Right lobe of liver (tissue), 6 donors: ENCODE measurements at regions not wholly inside any gene's neighbourhood (a gene's known extent, or its start where the extent isn't known, plus 50 kb on each side); places are given as distances from the start of the nearest gene placed in this dataset.

Experiments
- ATAC-seq, 4 donors: fragments of 200-7000 bp; cut with Tn5 transposase; one replicate each; pipeline ENCODE4 v1.9.1; 2020; ENCODE audit warnings: mild to moderate bottlenecking in 4 of 4, moderate library complexity in 4 of 4
- DNase-seq, 3 donors: peaks; one replicate each; pipeline ENCODE4 v3.0.0-alpha.2; 2020
- H3K27ac ChIP-seq, 3 donors: fragments of 200-600 bp; one replicate each; pipeline ENCODE4 v1.8.0; 2022
- H3K27me3 ChIP-seq, 2 donors: fragments of 200-600 bp; one replicate each; pipeline ENCODE4 v1.8.0; 2022
- H3K36me3 ChIP-seq, 4 donors: fragments of 200-600 bp; sonication (generic) in 1 of 4; one replicate each; pipeline versions ENCODE4 v1.5.1 to v1.8.0; 2017 to 2022; ENCODE audit warnings: control low read depth in 1 of 4
- H3K4me1 ChIP-seq, 4 donors: fragments of 200-600 bp; sonication (generic) in 1 of 4; one replicate each; pipeline versions ENCODE4 v1.5.1 to v1.8.0; 2017 to 2022; ENCODE audit warnings: control low read depth in 1 of 4
- H3K4me3 ChIP-seq, 3 donors: fragments of 200-600 bp; one replicate each; pipeline ENCODE4 v1.8.0; 2022
- H3K9me3 ChIP-seq, 4 donors: fragments of 200-600 bp; sonication (generic) in 1 of 4; one replicate each; pipeline versions ENCODE4 v1.5.1 to v1.8.0; 2017 to 2022; ENCODE audit warnings: control low read depth in 1 of 4
- CTCF ChIP-seq, 4 donors: fragments of 200-600 bp in 3 of 4; fragments of 450-650 bp in 1 of 4; IDR thresholded peaks; one replicate each; pipeline versions ENCODE4 v1.5.1 to v1.8.0; 2016 to 2022; ENCODE audit warnings: antibody characterized with exemption in 4 of 4, mild to moderate bottlenecking in 2 of 4
- POLR2A ChIP-seq: fragments of 450-650 bp; IDR thresholded peaks from one replicate; pipeline ENCODE4 v1.6.1; 2017; ENCODE audit warnings: antibody characterized with exemption, mild to moderate bottlenecking
- WGBS: methylation state at CpG from one replicate; pipeline ENCODE4 v1.1.6; 2018; ENCODE audit warnings: low coverage, low lambda C conversion rate; ENCODE audit not compliant: insufficient coverage; ENCODE audit errors: missing lambda C conversion rate; 5-methylcytosine and 5-hydroxymethylcytosine counted together
- intact Hi-C, 2 donors: fragments of 100-400 bp; cut with DNase I; formaldehyde crosslinking; loops; one replicate each; pipeline versions ENCODE4 v1.11.2 to v1.14.1; 2022
- donor health status: DM: no; HTN: yes; CAD: no.
- donor health status: DM: no; HTN: no; CAD: no.
- donor health status: DM: no; HTN: no; CAD: no.
- donor health status: DM: no; HTN: yes; CAD: no.
- donor health status: DM: no; HTN: yes; CAD: no.

GRCh38 chr6:74966712-74967111, 239.1 kb downstream of the COL12A1 start:
- WGBS: 40% methylated on average over 2 of the region's 2 CpGs
- no peak for DNase-seq
- Histone ChIP-seq H3K4me1 (no peaks in the 10 kb centered on the region), H3K9me3 (no peaks in the 10 kb centered on the region), H3K4me3 (no peak overlapping the region), H3K27me3 (no peaks in the 10 kb centered on the region), H3K27ac (no peak overlapping the region), H3K36me3 (no peaks in the 10 kb centered on the region)
- no peak for ATAC-seq
- TF ChIP-seq POLR2A: no peak
- TF ChIP-seq CTCF (IDR thresholded peaks at IDR 0.05): no peak
- intact Hi-C loops: no loop called here

GRCh38 chr6:74964871-74965441, 240.9 kb downstream of the COL12A1 start:
- H3K4me3 ChIP-seq: no peak overlapping the region
- TF ChIP-seq CTCF (IDR thresholded peaks at IDR 0.05) (no peak), POLR2A (no peak)
- no peaks in the 10 kb centered on the region for H3K36me3 ChIP-seq
- DNase-seq (no peak), ATAC-seq (no peak)
- no peak overlapping the region for H3K27ac ChIP-seq
- no CpG with 5 or more reads among the region's 2 CpGs for WGBS
- no peaks in the 10 kb centered on the region for H3K4me1 ChIP-seq
- no peaks in the 10 kb centered on the region for H3K9me3 ChIP-seq
- intact Hi-C loops: no loop called here
- no peaks in the 10 kb centered on the region for H3K27me3 ChIP-seq

GRCh38 chr6:74956559-74957428, 249.1 kb downstream of the COL12A1 start:
- 57% methylated on average over 8 of the region's 8 CpGs for WGBS
- intact Hi-C loops: no loop called here
- ATAC-seq: no peak

GRCh38 chr6:74953708-74954107, 252.1 kb downstream of the COL12A1 start:
- no peak for ATAC-seq
- TF ChIP-seq CTCF (IDR thresholded peaks at IDR 0.05) (no peak), POLR2A (no peak)
- no peaks in the 10 kb centered on the region for H3K4me1 ChIP-seq
- DNase-seq: no peak
- no peaks in the 10 kb centered on the region for H3K36me3 ChIP-seq
- H3K4me3 ChIP-seq: no peak overlapping the region
- no peak overlapping the region for H3K27ac ChIP-seq
- H3K27me3 ChIP-seq: no peaks in the 10 kb centered on the region
- intact Hi-C loops: no loop called here
- H3K9me3 ChIP-seq: no peaks in the 10 kb centered on the region
- 38% methylated on average over 3 of the region's 3 CpGs for WGBS

More at GRCh38 chr6:74956559-74957428, 249.1 kb downstream of the COL12A1 start:
- no peaks in the 10 kb centered on the region for H3K9me3 ChIP-seq
- no peaks in the 10 kb centered on the region for H3K4me1 ChIP-seq
- no peaks in the 10 kb centered on the region for H3K36me3 ChIP-seq
- TF ChIP-seq POLR2A (no peak), CTCF (IDR thresholded peaks at IDR 0.05) (no peak)
- H3K27ac ChIP-seq: no peak overlapping the region
- H3K4me3 ChIP-seq: no peak overlapping the region
- no peaks in the 10 kb centered on the region for H3K27me3 ChIP-seq
- DNase-seq: no peak
